Upper lobe of left lung (tissue), 6 donors: ENCODE measurements at regions not wholly inside any gene's neighbourhood (a gene's known extent, or its start where the extent isn't known, plus 50 kb on each side); places are given as distances from the start of the nearest gene placed in this dataset.

Source experiments
- ATAC-seq, 2 donors: fragments of 200-7000 bp; cut with Tn5 transposase; one replicate each; pipeline ENCODE4 v1.9.1; 2022; ENCODE audit warnings: mild to moderate bottlenecking in 2 of 2, moderate library complexity in 2 of 2; ENCODE audit not compliant: low FRiP score in 2 of 2
- DNase-seq, 2 donors: peaks; one replicate each; pipeline ENCODE4 v3.0.0-alpha.2; 2019 to 2020
- H3K27ac ChIP-seq, 4 donors: fragments of 200-600 bp; sonication (generic); one replicate each; pipeline ENCODE4 v1.5.1; 2016 to 2019
- H3K27me3 ChIP-seq, 4 donors: fragments of 200-600 bp; sonication (generic); one replicate each; pipeline ENCODE4 v1.5.1; 2017 to 2019
- H3K36me3 ChIP-seq, 4 donors: fragments of 200-600 bp; sonication (generic); one replicate each; pipeline ENCODE4 v1.5.1; 2016 to 2019
- H3K4me1 ChIP-seq, 4 donors: fragments of 200-600 bp; sonication (generic); one replicate each; pipeline ENCODE4 v1.5.1; 2018 to 2019
- H3K4me3 ChIP-seq, 4 donors: fragments of 200-600 bp; sonication (generic); one replicate each; pipeline ENCODE4 v1.5.1; 2017 to 2019; ENCODE audit warnings: mild to moderate bottlenecking in 2 of 4, moderate library complexity in 1 of 4
- H3K9me3 ChIP-seq, 4 donors: fragments of 200-600 bp; sonication (generic); one replicate each; pipeline ENCODE4 v1.5.1; 2018 to 2019
- EP300 ChIP-seq, 4 donors: sonication (generic); formaldehyde crosslinking; IDR thresholded peaks; one replicate each; pipeline ENCODE4 v1.5.1; 2017; ENCODE audit warnings: antibody characterized with exemption in 4 of 4, control low read depth in 2 of 4
- POLR2A ChIP-seq, 4 donors: fragments of 450-650 bp; IDR thresholded peaks; one replicate each; pipeline ENCODE4 v1.5.1; 2016 to 2017; ENCODE audit warnings: antibody characterized with exemption in 4 of 4, mild to moderate bottlenecking in 2 of 4
- POLR2AphosphoS5 ChIP-seq, 2 donors: sonication (generic); formaldehyde crosslinking; IDR thresholded peaks; one replicate each; pipeline ENCODE4 v1.5.1; 2017; ENCODE audit warnings: antibody characterized with exemption in 2 of 2
- WGBS, 2 donors: methylation state at CpG; one replicate each; pipeline ENCODE4 v1.1.5; 2017 to 2018; 5-methylcytosine and 5-hydroxymethylcytosine counted together
- TF ChIP-seq, protein P1 (sequence below), 6 experiments: fragments of 450-650 bp in 4 of 6; fragments of 200-600 bp in 2 of 6; sonication (generic) in 2 of 6; IDR thresholded peaks; one replicate each; pipeline ENCODE4 v1.5.1; 2016 to 2019; ENCODE audit warnings: antibody characterized with exemption in 6 of 6
- donor health status: DM: no; HTN: no; CAD: no; lungs with moderate emphysema.
- donor health status: DM: no; HTN: yes; CAD: no; lungs with severe emphysema.

- Histone ChIP-seq H3K36me3 (no peaks in the 10 kb centered on the region), H3K9me3 (peaks cover 0 to 3% (median 0%) of the 10 kb centered on the region in 4 donors), H3K4me1 (no peaks in the 10 kb centered on the region), H3K27ac (no peak overlapping the region), H3K27me3 (no peaks in the 10 kb centered on the region), H3K4me3 (no peak overlapping the region)
- ATAC-seq = no peak
- no peak for TF ChIP-seq EP300 (IDR thresholded peaks at IDR 0.05)
- TF ChIP-seq, protein P1, sequence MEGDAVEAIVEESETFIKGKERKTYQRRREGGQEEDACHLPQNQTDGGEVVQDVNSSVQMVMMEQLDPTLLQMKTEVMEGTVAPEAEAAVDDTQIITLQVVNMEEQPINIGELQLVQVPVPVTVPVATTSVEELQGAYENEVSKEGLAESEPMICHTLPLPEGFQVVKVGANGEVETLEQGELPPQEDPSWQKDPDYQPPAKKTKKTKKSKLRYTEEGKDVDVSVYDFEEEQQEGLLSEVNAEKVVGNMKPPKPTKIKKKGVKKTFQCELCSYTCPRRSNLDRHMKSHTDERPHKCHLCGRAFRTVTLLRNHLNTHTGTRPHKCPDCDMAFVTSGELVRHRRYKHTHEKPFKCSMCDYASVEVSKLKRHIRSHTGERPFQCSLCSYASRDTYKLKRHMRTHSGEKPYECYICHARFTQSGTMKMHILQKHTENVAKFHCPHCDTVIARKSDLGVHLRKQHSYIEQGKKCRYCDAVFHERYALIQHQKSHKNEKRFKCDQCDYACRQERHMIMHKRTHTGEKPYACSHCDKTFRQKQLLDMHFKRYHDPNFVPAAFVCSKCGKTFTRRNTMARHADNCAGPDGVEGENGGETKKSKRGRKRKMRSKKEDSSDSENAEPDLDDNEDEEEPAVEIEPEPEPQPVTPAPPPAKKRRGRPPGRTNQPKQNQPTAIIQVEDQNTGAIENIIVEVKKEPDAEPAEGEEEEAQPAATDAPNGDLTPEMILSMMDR (IDR thresholded peaks at IDR 0.05) = no peak
- TF ChIP-seq POLR2A (IDR thresholded peaks at IDR 0.05) = no peak
- no peak for TF ChIP-seq POLR2AphosphoS5 (IDR thresholded peaks at IDR 0.05)
- WGBS, 2 donors = 79 to 83% methylated on average over 1 of the region's 1 CpG
- DNase-seq = no peak
Measured at GRCh38 chr2:13103151-13103550, 386.4 kb downstream of the TRIB2 start.

DNA sequence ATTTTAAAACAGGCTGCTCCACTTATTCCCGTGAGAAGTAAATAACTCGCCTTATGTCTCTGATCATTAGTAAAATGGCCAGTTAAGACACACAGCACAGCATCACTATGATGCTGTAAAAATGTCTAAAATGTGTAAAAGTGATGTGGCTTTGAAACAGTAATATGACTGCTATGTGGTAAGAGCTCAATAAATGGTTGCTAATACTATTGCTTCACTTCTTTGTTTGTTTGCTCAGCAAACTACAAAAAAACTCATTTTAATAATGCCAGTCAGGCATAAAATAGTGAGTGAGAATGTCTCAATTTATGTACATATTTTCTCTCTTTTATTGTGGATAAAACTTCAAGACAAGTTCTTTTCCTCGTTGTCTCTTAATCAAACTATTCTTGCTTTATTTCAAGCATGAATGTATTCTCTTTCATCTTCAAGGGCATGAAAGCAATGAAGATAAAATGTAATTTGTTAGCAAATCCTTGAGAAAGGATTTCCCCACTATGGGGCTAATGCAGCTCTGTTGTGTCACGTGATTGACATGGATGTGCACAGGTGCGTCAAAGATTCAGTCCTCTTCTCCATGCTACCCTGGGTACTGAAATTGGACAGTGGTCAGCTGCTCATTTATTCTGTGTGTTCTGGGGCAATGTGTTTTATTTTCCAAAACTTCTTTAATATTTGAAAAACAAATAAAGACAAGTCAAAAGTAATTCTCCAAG is 387.2 kb downstream of the TRIB2 start:
- 71 to 76% methylated on average over 5 of the region's 5 CpGs for WGBS, 2 donors
- no peak for DNase-seq
- Histone ChIP-seq H3K4me3 (no peak overlapping the region), H3K9me3 (no peaks in the 10 kb centered on the region), H3K4me1 (no peaks in the 10 kb centered on the region), H3K36me3 (no peaks in the 10 kb centered on the region), H3K27me3 (no peaks in the 10 kb centered on the region), H3K27ac (no peak overlapping the region)
- ATAC-seq = no peak
- TF ChIP-seq POLR2A (IDR thresholded peaks at IDR 0.05) = no peak
- no peak for TF ChIP-seq EP300 (IDR thresholded peaks at IDR 0.05)
- no peak for TF ChIP-seq POLR2AphosphoS5 (IDR thresholded peaks at IDR 0.05)
- TF ChIP-seq, protein P1 (IDR thresholded peaks at IDR 0.05) = no peak

- H3K4me3 ChIP-seq = no peak overlapping the region
- H3K27ac ChIP-seq = no peak overlapping the region
- no peaks in the 10 kb centered on the region for H3K4me1 ChIP-seq
- ATAC-seq (no peak), DNase-seq (no peak)
- no peaks in the 10 kb centered on the region for H3K9me3 ChIP-seq
- H3K27me3 ChIP-seq = no peaks in the 10 kb centered on the region
- TF ChIP-seq, protein P1 (IDR thresholded peaks at IDR 0.05) = no peak
- no peak for TF ChIP-seq POLR2A (IDR thresholded peaks at IDR 0.05)
- no peak for TF ChIP-seq EP300 (IDR thresholded peaks at IDR 0.05)
- no peak for TF ChIP-seq POLR2AphosphoS5 (IDR thresholded peaks at IDR 0.05)
- H3K36me3 ChIP-seq = no peaks in the 10 kb centered on the region
Measured at GRCh38 chr2:13104723-13105122, 388.0 kb downstream of the TRIB2 start.

DNA sequence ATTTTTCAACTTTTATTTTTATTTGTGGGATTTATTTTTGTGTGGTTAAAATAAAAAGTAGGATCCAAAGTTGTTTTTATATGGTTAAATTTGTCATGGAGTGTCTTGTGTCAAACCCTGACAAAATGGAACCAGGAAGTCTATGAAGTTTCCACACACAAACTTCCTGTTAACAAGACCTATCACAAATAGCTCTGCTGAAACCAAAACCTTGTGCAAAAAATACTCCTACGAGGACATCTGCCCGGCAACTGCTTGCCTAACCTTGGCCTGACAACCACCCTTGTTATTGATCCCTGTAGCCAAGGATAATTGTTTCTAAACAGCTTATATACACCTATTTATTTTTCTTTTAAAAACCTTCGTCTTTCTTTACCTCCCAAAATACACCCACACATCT is 389.6 kb downstream of the TRIB2 start:
- TF ChIP-seq EP300 (IDR thresholded peaks at IDR 0.05) (no peak), POLR2AphosphoS5 (IDR thresholded peaks at IDR 0.05) (no peak), POLR2A (IDR thresholded peaks at IDR 0.05) (no peak)
- TF ChIP-seq, protein P1 (IDR thresholded peaks at IDR 0.05) = no peak
- ATAC-seq (no peak), DNase-seq (no peak)
- H3K9me3 ChIP-seq = no peaks in the 10 kb centered on the region
- H3K27me3 ChIP-seq = no peaks in the 10 kb centered on the region
- H3K36me3 ChIP-seq = no peaks in the 10 kb centered on the region
- H3K4me3 ChIP-seq = no peak overlapping the region
- H3K4me1 ChIP-seq = no peaks in the 10 kb centered on the region
- H3K27ac ChIP-seq = no peak overlapping the region
- 70 to 83% methylated on average over 3 of the region's 3 CpGs for WGBS, 2 donors

DNA sequence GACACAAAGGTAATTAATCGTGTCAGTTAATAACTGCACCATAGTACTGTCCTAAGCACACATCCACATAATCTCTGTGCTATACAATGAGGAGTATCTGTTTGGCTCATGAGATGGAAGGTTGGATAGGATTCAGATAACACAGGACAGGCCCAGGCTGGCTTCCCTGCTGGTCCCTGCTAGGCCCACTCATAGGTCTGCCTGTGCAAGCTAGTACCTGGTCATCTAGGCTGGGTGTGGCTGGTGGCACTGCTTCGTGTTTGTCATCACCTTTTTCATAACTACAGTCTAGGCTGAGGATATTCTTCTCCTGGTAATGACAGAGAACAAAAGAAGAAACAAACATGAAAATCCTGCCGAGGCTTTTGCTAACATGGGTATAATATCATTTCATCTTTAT is 392.8 kb downstream of the TRIB2 start:
- no peaks in the 10 kb centered on the region for H3K4me1 ChIP-seq
- H3K36me3 ChIP-seq = no peaks in the 10 kb centered on the region
- H3K9me3 ChIP-seq = no peaks in the 10 kb centered on the region
- TF ChIP-seq POLR2A (IDR thresholded peaks at IDR 0.05) (no peak), POLR2AphosphoS5 (IDR thresholded peaks at IDR 0.05) (no peak), EP300 (IDR thresholded peaks at IDR 0.05) (no peak)
- TF ChIP-seq, protein P1 (IDR thresholded peaks at IDR 0.05) = no peak
- DNase-seq (no peak), ATAC-seq (no peak)
- H3K4me3 ChIP-seq = no peak overlapping the region
- H3K27ac ChIP-seq = no peak overlapping the region
- no peaks in the 10 kb centered on the region for H3K27me3 ChIP-seq
- 81 to 83% methylated on average over 3 of the region's 3 CpGs for WGBS, 2 donors
